ENCODE measurements at regions not wholly inside any gene's neighbourhood (a gene's known extent, or its start where the extent isn't known, plus 50 kb on each side); places are given as distances from the start of the nearest gene placed in this dataset.

GRCh38 chr1:224505454-224506093, 71.0 kb upstream of the WDR26 start:
- H3K36me3 ChIP-seq (ENCODE audit: low read depth), result no peaks in the 10 kb centered on the region
- no peaks in the 10 kb centered on the region for H3K27me3 ChIP-seq (ENCODE audit: insufficient read depth, poor library complexity, severe bottlenecking)
- H3K4me1 ChIP-seq (ENCODE audit: insufficient read depth, poor library complexity, severe bottlenecking), result peaks cover 28% of the 10 kb centered on the region
- DNase-seq (ENCODE audit: low spot score) (no peak), ATAC-seq (ENCODE audit: low read depth) (no peak)
- H3K4me3 ChIP-seq (ENCODE audit: severe bottlenecking), result no peak overlapping the region
- no peaks in the 10 kb centered on the region for H3K9me3 ChIP-seq (ENCODE audit: severe bottlenecking)
- TF ChIP-seq CTCF (IDR thresholded peaks at IDR 0.05; ENCODE audit: poor library complexity, severe bottlenecking), result no peak
- no peak overlapping the region for H3K27ac ChIP-seq (ENCODE audit: poor library complexity, severe bottlenecking)

GRCh38 chr1:224506141-224506814, 71.7 kb upstream of the WDR26 start:
- Histone ChIP-seq H3K4me3 (ENCODE audit: severe bottlenecking) (no peak overlapping the region), H3K9me3 (ENCODE audit: severe bottlenecking) (no peaks in the 10 kb centered on the region), H3K27ac (ENCODE audit: poor library complexity, severe bottlenecking) (no peak overlapping the region), H3K36me3 (ENCODE audit: low read depth) (no peaks in the 10 kb centered on the region), H3K27me3 (ENCODE audit: insufficient read depth, poor library complexity, severe bottlenecking) (no peaks in the 10 kb centered on the region), H3K4me1 (ENCODE audit: insufficient read depth, poor library complexity, severe bottlenecking) (peaks cover 28% of the 10 kb centered on the region)
- DNase-seq (ENCODE audit: low spot score), result no peak
- ATAC-seq (ENCODE audit: low read depth), result no peak
- no peak for TF ChIP-seq CTCF (IDR thresholded peaks at IDR 0.05; ENCODE audit: poor library complexity, severe bottlenecking)

GRCh38 chr1:224507771-224508523, 73.3 kb upstream of the WDR26 start:
- no peaks in the 10 kb centered on the region for H3K9me3 ChIP-seq (ENCODE audit: severe bottlenecking)
- no peaks in the 10 kb centered on the region for H3K36me3 ChIP-seq (ENCODE audit: low read depth)
- peaks cover 23% of the 10 kb centered on the region for H3K4me1 ChIP-seq (ENCODE audit: insufficient read depth, poor library complexity, severe bottlenecking)
- H3K4me3 ChIP-seq (ENCODE audit: severe bottlenecking), result no peak overlapping the region
- TF ChIP-seq CTCF (IDR thresholded peaks at IDR 0.05; ENCODE audit: poor library complexity, severe bottlenecking), result no peak
- no peak overlapping the region for H3K27ac ChIP-seq (ENCODE audit: poor library complexity, severe bottlenecking)
- ATAC-seq (ENCODE audit: low read depth), result no peak
- H3K27me3 ChIP-seq (ENCODE audit: insufficient read depth, poor library complexity, severe bottlenecking), result no peaks in the 10 kb centered on the region
- no peak for DNase-seq (ENCODE audit: low spot score)

GRCh38 chr1:224509907-224510306, 75.3 kb upstream of the WDR26 start:
- no peaks in the 10 kb centered on the region for H3K9me3 ChIP-seq (ENCODE audit: severe bottlenecking)
- ATAC-seq (ENCODE audit: low read depth) (no peak), DNase-seq (ENCODE audit: low spot score) (no peak)
- H3K27ac ChIP-seq (ENCODE audit: poor library complexity, severe bottlenecking), result no peak overlapping the region
- no peak overlapping the region for H3K4me3 ChIP-seq (ENCODE audit: severe bottlenecking)
- H3K27me3 ChIP-seq (ENCODE audit: insufficient read depth, poor library complexity, severe bottlenecking), result no peaks in the 10 kb centered on the region
- TF ChIP-seq CTCF (IDR thresholded peaks at IDR 0.05; ENCODE audit: poor library complexity, severe bottlenecking), result no peak
- peaks cover 10% of the 10 kb centered on the region for H3K4me1 ChIP-seq (ENCODE audit: insufficient read depth, poor library complexity, severe bottlenecking)
- H3K36me3 ChIP-seq (ENCODE audit: low read depth), result no peaks in the 10 kb centered on the region

All from RWPE2 (cell line).